NCI-H1048 (cell line): ENCODE measurements at regions not wholly inside any gene's neighbourhood (a gene's known extent, or its start where the extent isn't known, plus 50 kb on each side); places are given as distances from the start of the nearest gene placed in this dataset.

Source experiments
- DNase-seq: peaks from one replicate; lab custom pipeline; 2025; lab: John Stamatoyannopoulos, UW

- DNase-seq: no peak
Measured at GRCh38 chr5:2240118-2240904, 357.6 kb upstream of the IRX4 start.

GRCh38 chr5:2239201-2239910 is 356.6 kb upstream of the IRX4 start:
- DNase-seq: no peak

GRCh38 chr5:2238732-2239131 is 356.0 kb upstream of the IRX4 start:
- DNase-seq: no peak

- no peak for DNase-seq
Measured at GRCh38 chr5:2227433-2227832, 344.7 kb upstream of the IRX4 start.

- no peak for DNase-seq
Measured at GRCh38 chr5:2224689-2225088, 342.0 kb upstream of the IRX4 start.

GRCh38 chr5:2223303-2223702 is 340.6 kb upstream of the IRX4 start:
- DNase-seq: no peak

- DNase-seq: no peak
Measured at GRCh38 chr5:2222246-2222992, 339.7 kb upstream of the IRX4 start.

- no peak for DNase-seq
Measured at GRCh38 chr5:2221450-2221849, 338.7 kb upstream of the IRX4 start.

- DNase-seq: no peak
Measured at GRCh38 chr5:2220741-2221140, 338.0 kb upstream of the IRX4 start.

- no peak for DNase-seq
Measured at GRCh38 chr5:2219149-2219776, 336.5 kb upstream of the IRX4 start.

GRCh38 chr5:2217219-2217618 is 334.5 kb upstream of the IRX4 start:
- no peak for DNase-seq

- DNase-seq: no peak
Measured at GRCh38 chr5:2214910-2215590, 332.3 kb upstream of the IRX4 start.

- no peak for DNase-seq
Measured at GRCh38 chr5:2213121-2213730, 330.5 kb upstream of the IRX4 start.

GRCh38 chr5:2212481-2212880 is 329.8 kb upstream of the IRX4 start:
- DNase-seq: no peak

- no peak for DNase-seq
Measured at GRCh38 chr5:2208239-2208544, 325.5 kb upstream of the IRX4 start.

- DNase-seq: no peak
Measured at GRCh38 chr5:2207416-2208238, 324.9 kb upstream of the IRX4 start.

- no peak for DNase-seq
Measured at GRCh38 chr5:2207109-2207399, 324.3 kb upstream of the IRX4 start.

- no peak for DNase-seq
Measured at GRCh38 chr5:2206293-2207108, 323.8 kb upstream of the IRX4 start.

- no peak for DNase-seq
Measured at GRCh38 chr5:2205596-2206226, 323.0 kb upstream of the IRX4 start.

GRCh38 chr5:2205185-2205585 is 322.5 kb upstream of the IRX4 start:
- DNase-seq: no peak
